Stomach (tissue), 8 donors: ENCODE measurements at regions not wholly inside any gene's neighbourhood (a gene's known extent, or its start where the extent isn't known, plus 50 kb on each side); places are given as distances from the start of the nearest gene placed in this dataset.

Experiments
- DNase-seq, 2 donors: peaks; one replicate each; pipeline versions ENCODE4 v3.0.0 to v3.0.0-alpha.2; 2013 to 2019
- H3K27ac ChIP-seq, 5 donors: fragments of 200-600 bp in 4 of 5; sonication (generic) in 4 of 5; one replicate each; pipeline ENCODE4 v1.5.1; 2013 to 2019; ENCODE audit warnings: mild to moderate bottlenecking in 1 of 5, moderate library complexity in 1 of 5
- H3K27me3 ChIP-seq, 3 donors: fragments of 200-600 bp; sonication (generic); one replicate each; pipeline ENCODE4 v1.5.1; 2017 to 2019; ENCODE audit warnings: mixed run types in 1 of 3
- H3K36me3 ChIP-seq, 4 donors: fragments of 200-600 bp; sonication (generic); 1 replicate in 3 of 4; 2 replicates in 1 of 4; pipeline ENCODE4 v1.5.1; 2016 to 2019
- H3K4me1 ChIP-seq, 4 donors: fragments of 200-600 bp; sonication (generic); one replicate each; pipeline ENCODE4 v1.5.1; 2016 to 2019
- H3K4me3 ChIP-seq, 4 donors: fragments of 200-600 bp; sonication (generic) in 3 of 4; one replicate each; pipeline ENCODE4 v1.5.1; 2016 to 2019; ENCODE audit warnings: mild to moderate bottlenecking in 1 of 4
- H3K9me3 ChIP-seq, 4 donors: fragments of 200-600 bp; sonication (generic); one replicate each; pipeline ENCODE4 v1.5.1; 2016 to 2019
- EP300 ChIP-seq: sonication (generic); formaldehyde crosslinking; IDR thresholded peaks from one replicate; pipeline ENCODE4 v1.6.1; 2017; ENCODE audit warnings: antibody characterized with exemption
- POLR2A ChIP-seq, 4 donors: fragments of 450-650 bp; IDR thresholded peaks; one replicate each; pipeline ENCODE4 v1.6.1; 2016; ENCODE audit warnings: antibody characterized with exemption in 4 of 4, control low read depth in 2 of 4, mild to moderate bottlenecking in 1 of 4, moderate library complexity in 1 of 4
- POLR2AphosphoS5 ChIP-seq, 3 donors: sonication (generic); formaldehyde crosslinking; IDR thresholded peaks; one replicate each; pipeline ENCODE4 v1.6.1; 2016; ENCODE audit warnings: antibody characterized with exemption in 3 of 3
- WGBS, 5 donors: extraction: QIAGEN DNeasy Blood & Tissue Kit in 3 of 5; methylation state at CpG; one replicate each; pipeline versions ENCODE4 v1.1.5 to v1.1.7; 2013 to 2018; 5-methylcytosine and 5-hydroxymethylcytosine counted together
- intact Hi-C: fragments of 100-400 bp; cut with DNase I; formaldehyde crosslinking; loops from one replicate; pipeline ENCODE4 v1.15.1; 2023; ENCODE audit warnings: low total_unique reads
- TF ChIP-seq, protein P1 (sequence below), 7 experiments: fragments of 450-650 bp in 4 of 7; fragments of 200-600 bp in 3 of 7; sonication (generic) in 3 of 7; IDR thresholded peaks; one replicate each; pipeline ENCODE4 v1.5.1; 2016 to 2019; ENCODE audit warnings: antibody characterized with exemption in 7 of 7, control low read depth in 2 of 7, mild to moderate bottlenecking in 1 of 7
- donor health status: healthy with polysubstance abuse.
- donor health status: Bipolar disorder and iron deficiency.
- donor health status: healthy.

DNA sequence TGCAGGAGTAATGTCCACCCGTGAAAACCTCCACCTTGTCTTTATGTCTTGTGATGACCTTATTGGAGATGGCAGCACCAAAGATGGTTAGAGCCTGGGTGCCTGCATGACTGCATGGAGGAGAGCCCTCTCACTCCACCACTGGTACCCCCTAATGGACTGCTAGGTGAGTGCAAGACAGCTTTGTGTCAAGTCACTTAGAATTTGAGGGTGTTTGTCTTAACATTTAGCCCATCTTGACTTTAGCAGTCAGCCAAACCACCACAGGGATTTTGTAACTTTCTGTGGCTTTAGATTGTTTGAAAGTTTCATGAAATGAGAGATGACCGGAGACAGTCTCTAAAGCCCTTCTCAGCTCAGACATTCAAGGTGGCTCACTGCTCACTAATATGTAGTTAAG, 232.9 kb upstream of the NCAM1 start:
- H3K27ac ChIP-seq = no peak overlapping the region
- H3K4me3 ChIP-seq = no peak overlapping the region
- no peak for DNase-seq
- H3K9me3 ChIP-seq = no peaks in the 10 kb centered on the region
- WGBS, 5 donors = 77 to 89% (median 87%) methylated on average over 2 of the region's 2 CpGs
- H3K36me3 ChIP-seq = no peaks in the 10 kb centered on the region
- intact Hi-C loops = no loop called here
- H3K27me3 ChIP-seq = peaks cover 0 to 3% (median 0%) of the 10 kb centered on the region in 3 donors
- no peaks in the 10 kb centered on the region for H3K4me1 ChIP-seq
- TF ChIP-seq POLR2A (IDR thresholded peaks at IDR 0.05) (no peak), EP300 (no peak)

DNA sequence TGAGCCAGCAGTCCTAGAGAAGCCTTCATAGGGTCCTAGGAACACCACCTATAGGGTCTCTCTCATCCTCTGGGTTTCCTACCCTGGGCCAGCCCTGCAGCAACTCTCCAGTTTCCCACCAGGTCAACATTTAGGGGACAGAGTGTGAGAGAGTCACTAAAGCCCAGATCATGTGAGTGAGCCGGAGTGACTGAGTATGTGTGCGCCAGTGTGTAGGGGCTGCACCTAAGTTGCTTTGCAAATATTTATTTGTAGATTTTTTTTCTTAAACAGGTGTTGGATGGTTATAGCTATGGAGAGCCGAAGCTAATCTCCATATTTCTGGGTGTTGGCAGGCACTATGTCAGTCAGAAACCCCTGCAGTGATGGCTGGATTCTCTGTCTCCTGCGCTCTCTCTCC, 232.5 kb upstream of the NCAM1 start:
- Histone ChIP-seq H3K9me3 (no peaks in the 10 kb centered on the region), H3K36me3 (no peaks in the 10 kb centered on the region), H3K4me1 (no peaks in the 10 kb centered on the region), H3K27me3 (peaks cover 0 to 3% (median 0%) of the 10 kb centered on the region in 3 donors), H3K4me3 (no peak overlapping the region), H3K27ac (no peak overlapping the region)
- TF ChIP-seq, protein P1, sequence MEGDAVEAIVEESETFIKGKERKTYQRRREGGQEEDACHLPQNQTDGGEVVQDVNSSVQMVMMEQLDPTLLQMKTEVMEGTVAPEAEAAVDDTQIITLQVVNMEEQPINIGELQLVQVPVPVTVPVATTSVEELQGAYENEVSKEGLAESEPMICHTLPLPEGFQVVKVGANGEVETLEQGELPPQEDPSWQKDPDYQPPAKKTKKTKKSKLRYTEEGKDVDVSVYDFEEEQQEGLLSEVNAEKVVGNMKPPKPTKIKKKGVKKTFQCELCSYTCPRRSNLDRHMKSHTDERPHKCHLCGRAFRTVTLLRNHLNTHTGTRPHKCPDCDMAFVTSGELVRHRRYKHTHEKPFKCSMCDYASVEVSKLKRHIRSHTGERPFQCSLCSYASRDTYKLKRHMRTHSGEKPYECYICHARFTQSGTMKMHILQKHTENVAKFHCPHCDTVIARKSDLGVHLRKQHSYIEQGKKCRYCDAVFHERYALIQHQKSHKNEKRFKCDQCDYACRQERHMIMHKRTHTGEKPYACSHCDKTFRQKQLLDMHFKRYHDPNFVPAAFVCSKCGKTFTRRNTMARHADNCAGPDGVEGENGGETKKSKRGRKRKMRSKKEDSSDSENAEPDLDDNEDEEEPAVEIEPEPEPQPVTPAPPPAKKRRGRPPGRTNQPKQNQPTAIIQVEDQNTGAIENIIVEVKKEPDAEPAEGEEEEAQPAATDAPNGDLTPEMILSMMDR (IDR thresholded peaks at IDR 0.05) = no peak
- no peak for TF ChIP-seq EP300
- no peak for TF ChIP-seq POLR2AphosphoS5 (IDR thresholded peaks at IDR 0.05)
- TF ChIP-seq POLR2A (IDR thresholded peaks at IDR 0.05) = no peak
- no peak for DNase-seq
- 56 to 85% (median 72%) methylated on average over 4 of the region's 4 CpGs for WGBS, 5 donors
- intact Hi-C loops = no loop called here

DNA sequence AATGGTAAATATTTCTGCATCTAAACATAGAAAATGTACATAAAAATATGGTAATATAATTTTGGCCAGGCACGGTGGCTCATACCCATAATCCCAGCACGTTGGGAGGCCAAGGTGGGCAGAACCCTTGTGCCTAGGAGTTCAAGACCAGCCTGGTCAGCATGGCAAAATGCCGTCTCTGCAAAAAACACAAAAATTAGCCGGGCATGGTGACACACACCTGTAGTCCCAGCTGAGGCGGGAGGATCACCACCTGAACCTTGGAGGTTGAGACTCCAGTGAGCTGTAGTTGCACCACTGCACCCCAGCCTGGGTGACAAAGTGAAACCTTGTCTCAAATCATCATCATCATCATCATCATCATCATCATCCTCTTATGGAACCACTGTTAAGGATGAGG, 230.6 kb upstream of the NCAM1 start:
- Histone ChIP-seq H3K4me3 (no peak overlapping the region), H3K27me3 (no peaks in the 10 kb centered on the region), H3K27ac (no peak overlapping the region), H3K4me1 (peaks cover 0 to 5% (median 0%) of the 10 kb centered on the region in 4 donors), H3K36me3 (no peaks in the 10 kb centered on the region), H3K9me3 (no peaks in the 10 kb centered on the region)
- WGBS, 5 donors = 38 to 92% (median 55%) methylated on average over 5 of the region's 5 CpGs
- DNase-seq = no peak
- intact Hi-C loops = no loop called here
- no peak for TF ChIP-seq POLR2AphosphoS5 (IDR thresholded peaks at IDR 0.05)
- no peak for TF ChIP-seq POLR2A (IDR thresholded peaks at IDR 0.05)
- TF ChIP-seq EP300 = no peak
- TF ChIP-seq, protein P1 (IDR thresholded peaks at IDR 0.05) = no peak

DNA sequence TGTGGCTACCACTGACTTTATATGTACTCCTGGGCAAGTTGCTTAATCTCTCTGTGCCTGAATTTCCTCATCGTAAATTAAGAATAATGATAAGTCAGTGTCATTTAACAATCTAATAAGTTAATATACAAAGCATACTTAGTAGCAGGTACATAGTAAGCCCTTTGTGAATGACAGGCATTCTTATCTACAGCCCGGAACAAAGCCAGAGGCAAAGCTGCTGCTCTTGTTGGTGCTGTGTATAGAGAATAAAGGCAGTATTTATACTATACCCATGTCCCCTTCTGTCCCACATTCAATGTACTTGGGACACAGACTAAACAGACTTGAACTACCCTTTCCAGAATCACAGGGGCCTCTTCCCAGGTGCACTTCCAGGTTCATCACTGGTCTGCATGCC, 229.7 kb upstream of the NCAM1 start:
- Histone ChIP-seq H3K9me3 (no peaks in the 10 kb centered on the region), H3K27ac (no peak overlapping the region), H3K36me3 (no peaks in the 10 kb centered on the region), H3K27me3 (no peaks in the 10 kb centered on the region), H3K4me3 (no peak overlapping the region), H3K4me1 (peaks cover 0 to 5% (median 0%) of the 10 kb centered on the region in 4 donors)
- WGBS, 5 donors = 32 to 48% (median 42%) methylated on average over 2 of the region's 2 CpGs
- TF ChIP-seq, protein P1 (IDR thresholded peaks at IDR 0.05) = no peak
- TF ChIP-seq POLR2A (IDR thresholded peaks at IDR 0.05) = no peak
- no peak for TF ChIP-seq POLR2AphosphoS5 (IDR thresholded peaks at IDR 0.05)
- no peak for TF ChIP-seq EP300
- intact Hi-C loops = no loop called here
- no peak for DNase-seq

DNA sequence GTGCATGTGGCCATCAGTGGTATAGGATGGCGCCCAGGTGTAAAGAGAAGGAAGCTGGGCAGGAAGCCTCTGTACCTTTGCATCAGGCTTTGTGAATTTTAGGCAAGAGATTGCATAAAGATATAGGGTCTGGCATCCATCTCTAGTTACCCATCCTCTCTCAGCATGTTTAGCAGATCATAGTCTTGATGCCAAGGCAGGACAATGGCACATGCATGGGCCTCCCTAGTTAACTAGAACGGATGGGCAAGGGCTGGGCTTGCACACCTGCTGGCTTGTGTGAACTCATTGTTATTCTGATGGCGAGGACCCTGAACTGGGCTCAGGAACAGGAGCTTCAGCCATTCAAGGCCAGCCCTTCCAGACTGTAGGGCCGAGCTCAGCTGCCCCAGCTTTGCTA, 229.2 kb upstream of the NCAM1 start:
- no peaks in the 10 kb centered on the region for H3K36me3 ChIP-seq
- peaks cover 0 to 5% (median 0%) of the 10 kb centered on the region in 4 donors for H3K4me1 ChIP-seq
- no peak overlapping the region for H3K27ac ChIP-seq
- intact Hi-C loops = no loop called here
- H3K27me3 ChIP-seq = no peaks in the 10 kb centered on the region
- no peak overlapping the region for H3K4me3 ChIP-seq
- DNase-seq = no peak
- 59 to 75% (median 72%) methylated on average over 4 of the region's 4 CpGs for WGBS, 5 donors
- TF ChIP-seq, protein P1 (IDR thresholded peaks at IDR 0.05) = no peak
- TF ChIP-seq POLR2A (IDR thresholded peaks at IDR 0.05) = no peak
- no peak for TF ChIP-seq POLR2AphosphoS5 (IDR thresholded peaks at IDR 0.05)
- no peak for TF ChIP-seq EP300
- H3K9me3 ChIP-seq = no peaks in the 10 kb centered on the region
